C4-2B (cell line): ENCODE measurements at regions not wholly inside any gene's neighbourhood (a gene's known extent, or its start where the extent isn't known, plus 50 kb on each side); places are given as distances from the start of the nearest gene placed in this dataset.

Experiments
- H3K27ac ChIP-seq: fragments of 450-650 bp; 2 replicates; pipeline ENCODE4 v1.5.1; 2017
- CTCF ChIP-seq: fragments of 450-650 bp; conservative IDR thresholded peaks from 2 replicates; pipeline ENCODE4 v1.5.1; 2017; ENCODE audit warnings: mild to moderate bottlenecking
- ZFX ChIP-seq: fragments of 450-650 bp; IDR thresholded peaks from 2 replicates; pipeline ENCODE4 v1.6.1; 2017

GRCh38 chr6:137685798-137686375 lies 181.2 kb upstream of the TNFAIP3 start:
- TF ChIP-seq CTCF, result no peak
- no peak for TF ChIP-seq ZFX
- H3K27ac ChIP-seq, result no peak overlapping the region

GRCh38 chr6:137687818-137688217 lies 179.2 kb upstream of the TNFAIP3 start:
- no peak overlapping the region for H3K27ac ChIP-seq
- TF ChIP-seq CTCF (no peak), ZFX (no peak)

GRCh38 chr6:137688230-137688971 lies 178.7 kb upstream of the TNFAIP3 start:
- H3K27ac ChIP-seq, result no peak overlapping the region
- TF ChIP-seq ZFX, result no peak
- no peak for TF ChIP-seq CTCF

GRCh38 chr6:137689377-137689776 lies 177.7 kb upstream of the TNFAIP3 start:
- no peak overlapping the region for H3K27ac ChIP-seq
- TF ChIP-seq CTCF (no peak), ZFX (no peak)

GRCh38 chr6:137690034-137690433 lies 177.0 kb upstream of the TNFAIP3 start:
- TF ChIP-seq CTCF, result no peak
- no peak for TF ChIP-seq ZFX
- H3K27ac ChIP-seq, result no peak overlapping the region

GRCh38 chr6:137690721-137691120 lies 176.3 kb upstream of the TNFAIP3 start:
- no peak for TF ChIP-seq ZFX
- no peak overlapping the region for H3K27ac ChIP-seq

GRCh38 chr6:137692308-137692707 lies 174.8 kb upstream of the TNFAIP3 start:
- no peak for TF ChIP-seq CTCF
- no peak for TF ChIP-seq ZFX
- H3K27ac ChIP-seq, result no peak overlapping the region

GRCh38 chr6:137692806-137693205 lies 174.3 kb upstream of the TNFAIP3 start:
- TF ChIP-seq ZFX (no peak), CTCF (no peak)
- no peak overlapping the region for H3K27ac ChIP-seq
